ENCODE measurements at regions not wholly inside any gene's neighbourhood (a gene's known extent, or its start where the extent isn't known, plus 50 kb on each side); places are given as distances from the start of the nearest gene placed in this dataset.

DNA sequence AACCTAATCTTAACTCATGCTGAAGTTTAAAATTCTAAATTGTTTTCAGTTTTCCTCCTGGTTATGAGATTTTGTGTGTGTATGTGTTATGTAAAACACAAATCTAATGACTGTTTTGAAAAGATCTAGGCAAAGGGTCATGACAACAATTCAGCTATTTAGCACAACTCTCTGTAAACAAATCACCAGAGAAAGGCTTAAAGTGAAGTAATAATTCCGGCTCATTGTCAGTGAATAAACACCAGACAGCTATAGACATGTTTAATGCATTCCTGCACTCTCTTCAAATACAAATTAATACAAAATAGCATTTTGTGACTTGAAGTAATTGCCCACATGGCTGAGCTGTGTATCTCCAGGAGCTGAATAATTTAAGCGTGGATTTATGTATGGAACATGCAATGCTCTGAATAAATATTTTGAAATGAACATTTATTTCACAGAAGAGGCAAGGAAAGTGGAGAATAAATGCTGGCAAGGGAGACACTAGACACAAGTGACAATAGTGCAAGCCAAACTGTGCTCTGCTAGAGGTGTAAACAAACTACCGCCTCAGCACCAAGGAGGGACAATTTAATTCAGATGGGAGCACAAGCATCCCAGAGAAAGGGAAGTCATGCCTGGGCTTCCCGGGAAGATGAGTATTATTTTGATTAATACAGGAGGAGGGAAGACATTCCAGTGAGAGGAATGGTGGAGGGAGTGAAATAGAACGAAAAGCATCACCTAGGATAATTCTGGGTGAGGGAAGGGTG is 133.6 kb upstream of the XPO1 start:
- no peaks in the 10 kb centered on the region for H3K9me3 ChIP-seq
- peak; percentile 25 to 54 (median 40) for ATAC-seq

GRCh38 chr2:61670591-61671501 is 132.7 kb upstream of the XPO1 start:
- no peaks in the 10 kb centered on the region for H3K36me3 ChIP-seq
- ATAC-seq: peak; percentile 80 to 89 (median 88)
- peak overlapping the region; percentile 60 to 93 (median 83) for H3K27ac ChIP-seq
- FAIRE-seq: peak; percentile 56
- peak in 4 of 6 donors; percentile 36 to 49 (median 40) for DNase-seq
- peak overlapping the region in 2 of 4 donors; percentile 15 to 31 for H3K4me3 ChIP-seq
- WGBS, 2 donors: 3% methylated on average over 3 of the region's 3 CpGs
- intact Hi-C loops (cut with DNase I): no loop called here
- no peaks in the 10 kb centered on the region for H3K27me3 ChIP-seq
- no peaks in the 10 kb centered on the region for H3K9me3 ChIP-seq
- peaks cover 17 to 33% (median 27%) of the 10 kb centered on the region in 3 donors for H3K4me1 ChIP-seq
- TF ChIP-seq, protein P1, sequence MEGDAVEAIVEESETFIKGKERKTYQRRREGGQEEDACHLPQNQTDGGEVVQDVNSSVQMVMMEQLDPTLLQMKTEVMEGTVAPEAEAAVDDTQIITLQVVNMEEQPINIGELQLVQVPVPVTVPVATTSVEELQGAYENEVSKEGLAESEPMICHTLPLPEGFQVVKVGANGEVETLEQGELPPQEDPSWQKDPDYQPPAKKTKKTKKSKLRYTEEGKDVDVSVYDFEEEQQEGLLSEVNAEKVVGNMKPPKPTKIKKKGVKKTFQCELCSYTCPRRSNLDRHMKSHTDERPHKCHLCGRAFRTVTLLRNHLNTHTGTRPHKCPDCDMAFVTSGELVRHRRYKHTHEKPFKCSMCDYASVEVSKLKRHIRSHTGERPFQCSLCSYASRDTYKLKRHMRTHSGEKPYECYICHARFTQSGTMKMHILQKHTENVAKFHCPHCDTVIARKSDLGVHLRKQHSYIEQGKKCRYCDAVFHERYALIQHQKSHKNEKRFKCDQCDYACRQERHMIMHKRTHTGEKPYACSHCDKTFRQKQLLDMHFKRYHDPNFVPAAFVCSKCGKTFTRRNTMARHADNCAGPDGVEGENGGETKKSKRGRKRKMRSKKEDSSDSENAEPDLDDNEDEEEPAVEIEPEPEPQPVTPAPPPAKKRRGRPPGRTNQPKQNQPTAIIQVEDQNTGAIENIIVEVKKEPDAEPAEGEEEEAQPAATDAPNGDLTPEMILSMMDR (IDR thresholded peaks at IDR 0.05): no peak

More for the DNA sequence above, 133.6 kb upstream of the XPO1 start:
- H3K4me3 ChIP-seq: peak overlapping the region in 2 of 4 donors; percentile 15 to 31
- H3K27me3 ChIP-seq: no peaks in the 10 kb centered on the region
- peak overlapping the region; percentile 60 to 93 (median 83) for H3K27ac ChIP-seq
- intact Hi-C loops (cut with DNase I): no loop called here
- TF ChIP-seq, protein P1 (IDR thresholded peaks at IDR 0.05): no peak
- no peak for FAIRE-seq
- 35 to 38% methylated on average over 5 of the region's 5 CpGs for WGBS, 2 donors
- peaks cover 17 to 33% (median 27%) of the 10 kb centered on the region in 3 donors for H3K4me1 ChIP-seq
- no peak for DNase-seq
- no peaks in the 10 kb centered on the region for H3K36me3 ChIP-seq

DNA sequence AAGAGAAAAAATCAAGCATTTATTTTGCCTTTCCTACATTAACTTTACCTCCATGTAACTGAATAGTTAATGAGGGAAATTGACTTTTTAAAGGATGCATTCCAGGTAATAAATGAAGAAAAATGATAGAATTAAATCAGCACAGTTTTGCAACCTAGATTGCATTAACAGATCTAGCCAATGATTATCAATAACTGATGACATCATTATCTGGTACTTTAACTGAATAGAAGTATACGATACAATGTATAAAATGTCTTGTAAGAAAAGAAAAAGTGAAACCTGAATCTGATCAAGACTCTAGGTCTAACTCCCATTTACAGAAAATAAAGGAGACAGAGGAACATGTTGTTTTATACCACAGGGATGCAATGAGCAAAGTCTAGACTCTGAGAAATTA is 126.0 kb upstream of the XPO1 start:
- Histone ChIP-seq H3K27me3 (no peaks in the 10 kb centered on the region), H3K27ac (no peak overlapping the region), H3K4me3 (no peak overlapping the region), H3K4me1 (peaks cover 16 to 17% (median 16%) of the 10 kb centered on the region in 3 donors), H3K9me3 (no peaks in the 10 kb centered on the region), H3K36me3 (no peaks in the 10 kb centered on the region)
- TF ChIP-seq, protein P1 (IDR thresholded peaks at IDR 0.05): no peak
- intact Hi-C loops (cut with DNase I): no loop called here
- no peak for FAIRE-seq
- DNase-seq: no peak
- ATAC-seq: no peak
- WGBS, 2 donors: 92 to 98% methylated on average over 1 of the region's 1 CpG

GRCh38 chr2:61662990-61663389 is 124.8 kb upstream of the XPO1 start:
- DNase-seq: no peak
- H3K4me3 ChIP-seq: no peak overlapping the region

More at GRCh38 chr2:61662990-61663389, 124.8 kb upstream of the XPO1 start:
- WGBS, 2 donors: 43 to 55% methylated on average over 7 of the region's 7 CpGs
- Histone ChIP-seq H3K9me3 (no peaks in the 10 kb centered on the region), H3K36me3 (no peaks in the 10 kb centered on the region), H3K27me3 (no peaks in the 10 kb centered on the region), H3K4me1 (peaks cover 16 to 21% (median 21%) of the 10 kb centered on the region in 3 donors), H3K27ac (no peak overlapping the region)
- intact Hi-C loops (cut with DNase I): no loop called here
- TF ChIP-seq, protein P1 (IDR thresholded peaks at IDR 0.05): no peak
- no peak for FAIRE-seq
- no peak for ATAC-seq

Measured in pancreas (tissue), 10 donors.